Ovary (tissue), 7 donors: ENCODE measurements at regions not wholly inside any gene's neighbourhood (a gene's known extent, or its start where the extent isn't known, plus 50 kb on each side); places are given as distances from the start of the nearest gene placed in this dataset.
A peak's percentile ranks its signal among the peaks of the same experiment; 100 is the strongest.

Experiments used
- DNase-seq, 5 donors: peaks; one replicate each; pipeline ENCODE4 v3.0.0-alpha.2; 2019 to 2020
- H3K27ac ChIP-seq, 2 donors: fragments of 200-600 bp; one replicate each; pipeline versions ENCODE4 v1.5.1 to v1.8.0; 2019 to 2022
- H3K27me3 ChIP-seq: fragments of 200-600 bp; one replicate; pipeline ENCODE4 v1.8.0; 2022
- H3K36me3 ChIP-seq: fragments of 200-600 bp; sonication (generic); one replicate; pipeline ENCODE4 v1.5.1; 2019
- H3K4me1 ChIP-seq: one replicate; pipeline ENCODE4 v1.8.1; 2013; ENCODE audit warnings: mild to moderate bottlenecking, moderate library complexity; ENCODE audit not compliant: insufficient read depth
- H3K4me3 ChIP-seq: fragments of 200-600 bp; sonication (generic); one replicate; pipeline ENCODE4 v1.5.1; 2017
- H3K9me3 ChIP-seq, 2 donors: fragments of 200-600 bp in 1 of 2; sonication (generic) in 1 of 2; one replicate each; pipeline versions ENCODE4 v1.5.1 to v1.8.1; 2013 to 2019; ENCODE audit warnings: mild to moderate bottlenecking in 1 of 2, moderate library complexity in 1 of 2
- CTCF ChIP-seq, 3 donors: fragments of 450-650 bp in 2 of 3; fragments of 200-600 bp in 1 of 3; IDR thresholded peaks; one replicate each; pipeline versions ENCODE4 v1.5.1 to v1.8.0; 2016 to 2022; ENCODE audit warnings: antibody characterized with exemption in 3 of 3, mild to moderate bottlenecking in 1 of 3
- EP300 ChIP-seq: sonication (generic); formaldehyde crosslinking; IDR thresholded peaks from one replicate; pipeline ENCODE4 v1.6.1; 2017; ENCODE audit warnings: antibody characterized with exemption
- POLR2A ChIP-seq: fragments of 450-650 bp; IDR thresholded peaks from one replicate; pipeline ENCODE4 v1.6.1; 2017; ENCODE audit warnings: antibody characterized with exemption, mild to moderate bottlenecking, moderate library complexity
- WGBS, 3 donors: extraction: QIAGEN DNeasy Blood & Tissue Kit in 1 of 3; methylation state at CpG; one replicate each; pipeline versions ENCODE4 v1.1.5 to v1.1.7; 2013 to 2017; 5-methylcytosine and 5-hydroxymethylcytosine counted together
- intact Hi-C, 4 donors: fragments of 100-400 bp; cut with DNase I; formaldehyde crosslinking; loops; one replicate each; pipeline versions ENCODE4 v1.11.0 to v1.15.1; 2022 to 2023
- donor health status: DM: no; HTN: no; CAD: no; lungs with moderate emphysema.
- donor health status: DM: no; HTN: no; CAD: no.
- donor health status: Bipolar disorder and iron deficiency.
- donor health status: DM: no; HTN: no; CAD: no.
- donor health status: DM: yes; HTN: yes; CAD: no.

- no peaks in the 10 kb centered on the region for H3K9me3 ChIP-seq
- TF ChIP-seq EP300 (no peak), POLR2A (no peak), CTCF (IDR thresholded peaks at IDR 0.05) (no peak)
- H3K4me1 ChIP-seq: no peaks in the 10 kb centered on the region
- 71% methylated on average over 4 of the region's 4 CpGs for WGBS, 3 donors
- no peak overlapping the region for H3K4me3 ChIP-seq
- H3K27me3 ChIP-seq: no peaks in the 10 kb centered on the region
- H3K27ac ChIP-seq: no peak overlapping the region
- H3K36me3 ChIP-seq: no peaks in the 10 kb centered on the region
- DNase-seq: no peak
- intact Hi-C loops: no loop called here
Observed at GRCh38 chr21:16713331-16714117, 799.3 kb upstream of the CXADR start.

- Histone ChIP-seq H3K4me3 (no peak overlapping the region), H3K9me3 (no peaks in the 10 kb centered on the region), H3K27ac (peak overlapping the region in 1 of 2 donors; percentile 26), H3K27me3 (no peaks in the 10 kb centered on the region), H3K4me1 (peaks cover 7% of the 10 kb centered on the region), H3K36me3 (no peaks in the 10 kb centered on the region)
- DNase-seq: no peak
- intact Hi-C loops: no loop called here
- 59 to 78% (median 76%) methylated on average over 8 of the region's 8 CpGs for WGBS, 3 donors
- TF ChIP-seq EP300: no peak
- TF ChIP-seq CTCF (IDR thresholded peaks at IDR 0.05): no peak
- no peak for TF ChIP-seq POLR2A
Observed at GRCh38 chr21:16740511-16740910, 772.3 kb upstream of the CXADR start.

GRCh38 chr21:16741141-16741665 lies 771.6 kb upstream of the CXADR start:
- 7 to 12% (median 7%) methylated on average over 7 of the region's 7 CpGs for WGBS, 3 donors

GRCh38 chr21:16742131-16742641 lies 770.7 kb upstream of the CXADR start:
- H3K27ac ChIP-seq: peak overlapping the region in 1 of 2 donors; percentile 64
- no peak for TF ChIP-seq CTCF (IDR thresholded peaks at IDR 0.05)
- TF ChIP-seq EP300: no peak
- TF ChIP-seq POLR2A: no peak
- 8 to 14% (median 9%) methylated on average over 3 of the region's 3 CpGs for WGBS, 3 donors

More at GRCh38 chr21:16741141-16741665, 771.6 kb upstream of the CXADR start:
- peak; percentile 39 to 62 (median 51) for DNase-seq
- intact Hi-C loops: no loop called here
- TF ChIP-seq POLR2A: no peak
- no peak for TF ChIP-seq CTCF (IDR thresholded peaks at IDR 0.05)
- no peak for TF ChIP-seq EP300
- H3K27ac ChIP-seq: peak overlapping the region in 1 of 2 donors; percentile 64
- H3K27me3 ChIP-seq: no peaks in the 10 kb centered on the region
- H3K36me3 ChIP-seq: no peaks in the 10 kb centered on the region
- H3K4me1 ChIP-seq: peaks cover 7% of the 10 kb centered on the region
- no peak overlapping the region for H3K4me3 ChIP-seq
- no peaks in the 10 kb centered on the region for H3K9me3 ChIP-seq

More at GRCh38 chr21:16742131-16742641, 770.7 kb upstream of the CXADR start:
- DNase-seq: peak; percentile 63 to 76 (median 72)
- no peaks in the 10 kb centered on the region for H3K36me3 ChIP-seq
- H3K27me3 ChIP-seq: no peaks in the 10 kb centered on the region
- peaks cover 7% of the 10 kb centered on the region for H3K4me1 ChIP-seq
- H3K9me3 ChIP-seq: no peaks in the 10 kb centered on the region
- H3K4me3 ChIP-seq: no peak overlapping the region
- intact Hi-C loops: no loop called here
